GM21360 (cell line): ENCODE measurements at regions not wholly inside any gene's neighbourhood (a gene's known extent, or its start where the extent isn't known, plus 50 kb on each side); places are given as distances from the start of the nearest gene placed in this dataset.

ENCODE experiments used
- ATAC-seq: cut with Tn5 transposase; IDR thresholded peaks from one replicate; pipeline ENCODE4 v1.9.1; 2021; ENCODE audit warnings: mild to moderate bottlenecking, moderate library complexity; ENCODE audit not compliant: unreplicated experiment

- ATAC-seq, result no peak
Observed at GRCh38 chr10:131683281-131683861, 217.4 kb upstream of the PPP2R2D start.

- ATAC-seq, result no peak
Observed at GRCh38 chr10:131683941-131684340, 216.9 kb upstream of the PPP2R2D start.

- no peak for ATAC-seq
Observed at GRCh38 chr10:131685007-131685406, 215.8 kb upstream of the PPP2R2D start.

- no peak for ATAC-seq
Observed at GRCh38 chr10:131685576-131685975, 215.2 kb upstream of the PPP2R2D start.

GRCh38 chr10:131686781-131687420 is 213.9 kb upstream of the PPP2R2D start:
- no peak for ATAC-seq

- no peak for ATAC-seq
Observed at GRCh38 chr10:131688304-131688703, 212.5 kb upstream of the PPP2R2D start.

GRCh38 chr10:131689016-131689415 is 211.8 kb upstream of the PPP2R2D start:
- no peak for ATAC-seq

- ATAC-seq, result no peak
Observed at GRCh38 chr10:131689486-131689885, 211.3 kb upstream of the PPP2R2D start.

GRCh38 chr10:131689954-131690757 is 210.7 kb upstream of the PPP2R2D start:
- no peak for ATAC-seq

- no peak for ATAC-seq
Observed at GRCh38 chr10:131690805-131691239, 210.0 kb upstream of the PPP2R2D start.

GRCh38 chr10:131691481-131692090 is 209.2 kb upstream of the PPP2R2D start:
- no peak for ATAC-seq

- no peak for ATAC-seq
Observed at GRCh38 chr10:131692176-131692575, 208.6 kb upstream of the PPP2R2D start.

GRCh38 chr10:131692686-131693334 is 208.0 kb upstream of the PPP2R2D start:
- ATAC-seq, result no peak

GRCh38 chr10:131693766-131694165 is 207.0 kb upstream of the PPP2R2D start:
- ATAC-seq, result no peak

- ATAC-seq, result no peak
Observed at GRCh38 chr10:131694168-131694780, 206.5 kb upstream of the PPP2R2D start.

- no peak for ATAC-seq
Observed at GRCh38 chr10:131694781-131695495, 205.9 kb upstream of the PPP2R2D start.

GRCh38 chr10:131695496-131696165 is 205.2 kb upstream of the PPP2R2D start:
- ATAC-seq, result no peak

GRCh38 chr10:131697476-131698128 is 203.2 kb upstream of the PPP2R2D start:
- ATAC-seq, result no peak

- no peak for ATAC-seq
Observed at GRCh38 chr10:131698232-131698631, 202.6 kb upstream of the PPP2R2D start.
